ENCODE measurements at regions not wholly inside any gene's neighbourhood (a gene's known extent, or its start where the extent isn't known, plus 50 kb on each side); places are given as distances from the start of the nearest gene placed in this dataset.

DNA sequence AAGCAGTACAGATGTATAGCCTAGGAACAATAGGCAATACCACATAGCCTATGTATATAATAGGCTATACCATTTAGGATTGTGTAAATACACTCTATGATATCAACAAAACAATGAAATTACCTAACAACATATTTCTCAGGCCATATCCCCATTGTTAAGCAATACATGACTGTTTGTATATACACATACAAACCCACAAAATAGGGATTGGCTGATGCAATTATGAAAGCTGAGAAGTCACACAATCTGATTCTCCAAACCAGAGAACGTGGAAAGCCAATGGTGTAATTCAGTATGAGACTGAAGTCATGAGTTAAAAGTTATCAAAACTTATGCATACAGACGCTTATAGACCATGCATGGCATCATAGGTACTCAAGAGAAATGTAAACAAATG, 700.1 kb upstream of the RAG2 start:
- Histone ChIP-seq H3K27me3 (no peaks in the 10 kb centered on the region), H3K27ac (no peak overlapping the region), H3K9me3 (no peaks in the 10 kb centered on the region), H3K4me3 (ENCODE audit: low read depth in 1 of 2, low read length in 1 of 2) (no peak overlapping the region), H3K36me3 (no peaks in the 10 kb centered on the region), H3K4me1 (ENCODE audit: control insufficient read depth in 1 of 2, insufficient read depth in 1 of 2, low read depth in 1 of 2, low read length in 1 of 2) (no peaks in the 10 kb centered on the region)
- TF ChIP-seq, protein P1, sequence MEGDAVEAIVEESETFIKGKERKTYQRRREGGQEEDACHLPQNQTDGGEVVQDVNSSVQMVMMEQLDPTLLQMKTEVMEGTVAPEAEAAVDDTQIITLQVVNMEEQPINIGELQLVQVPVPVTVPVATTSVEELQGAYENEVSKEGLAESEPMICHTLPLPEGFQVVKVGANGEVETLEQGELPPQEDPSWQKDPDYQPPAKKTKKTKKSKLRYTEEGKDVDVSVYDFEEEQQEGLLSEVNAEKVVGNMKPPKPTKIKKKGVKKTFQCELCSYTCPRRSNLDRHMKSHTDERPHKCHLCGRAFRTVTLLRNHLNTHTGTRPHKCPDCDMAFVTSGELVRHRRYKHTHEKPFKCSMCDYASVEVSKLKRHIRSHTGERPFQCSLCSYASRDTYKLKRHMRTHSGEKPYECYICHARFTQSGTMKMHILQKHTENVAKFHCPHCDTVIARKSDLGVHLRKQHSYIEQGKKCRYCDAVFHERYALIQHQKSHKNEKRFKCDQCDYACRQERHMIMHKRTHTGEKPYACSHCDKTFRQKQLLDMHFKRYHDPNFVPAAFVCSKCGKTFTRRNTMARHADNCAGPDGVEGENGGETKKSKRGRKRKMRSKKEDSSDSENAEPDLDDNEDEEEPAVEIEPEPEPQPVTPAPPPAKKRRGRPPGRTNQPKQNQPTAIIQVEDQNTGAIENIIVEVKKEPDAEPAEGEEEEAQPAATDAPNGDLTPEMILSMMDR (IDR thresholded peaks at IDR 0.05) = no peak

DNA sequence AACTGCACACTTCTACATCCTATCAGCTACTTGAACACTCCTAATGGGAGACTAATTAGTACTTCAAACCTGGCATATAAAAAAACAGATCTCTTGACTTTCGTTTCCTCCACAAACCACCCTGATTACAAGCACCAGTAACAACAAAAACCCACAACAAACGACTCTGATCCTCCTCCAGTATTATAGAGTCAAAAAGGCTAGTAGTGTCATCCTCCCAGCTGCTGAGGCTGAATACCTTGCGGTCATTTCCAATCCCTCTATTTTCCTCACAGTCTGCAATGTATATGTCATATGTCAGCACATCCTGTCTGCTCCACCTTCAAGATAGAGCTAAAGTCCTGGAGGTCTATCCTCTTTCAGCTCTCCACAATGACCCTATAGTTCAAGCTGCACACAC, 688.9 kb upstream of the RAG2 start:
- Histone ChIP-seq H3K36me3 (no peaks in the 10 kb centered on the region), H3K4me1 (ENCODE audit: control insufficient read depth in 1 of 2, insufficient read depth in 1 of 2, low read depth in 1 of 2, low read length in 1 of 2) (no peaks in the 10 kb centered on the region), H3K27ac (no peak overlapping the region), H3K9me3 (no peaks in the 10 kb centered on the region), H3K27me3 (no peaks in the 10 kb centered on the region), H3K4me3 (ENCODE audit: low read depth in 1 of 2, low read length in 1 of 2) (no peak overlapping the region)
- TF ChIP-seq, protein P1 (IDR thresholded peaks at IDR 0.05) = no peak

DNA sequence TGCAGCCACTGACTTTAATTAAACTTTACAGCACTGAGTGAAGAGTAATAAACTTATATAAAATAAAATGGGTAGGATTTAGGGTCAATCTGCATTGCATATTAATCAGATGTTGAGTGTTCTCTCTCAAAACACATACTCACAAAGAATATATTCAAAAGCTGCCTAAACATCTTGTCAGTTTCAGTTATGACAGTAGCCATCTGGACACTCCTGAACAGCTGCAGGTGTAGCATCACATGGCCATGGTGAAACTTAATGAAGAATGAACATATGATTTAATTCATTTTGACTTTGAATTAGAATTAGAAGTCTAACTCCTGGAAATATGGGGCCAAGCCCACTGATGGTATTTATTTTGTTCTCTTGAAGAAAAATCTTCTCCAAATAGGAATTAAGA, 684.3 kb upstream of the RAG2 start:
- Histone ChIP-seq H3K36me3 (no peaks in the 10 kb centered on the region), H3K4me1 (ENCODE audit: control insufficient read depth in 1 of 2, insufficient read depth in 1 of 2, low read depth in 1 of 2, low read length in 1 of 2) (no peaks in the 10 kb centered on the region), H3K4me3 (ENCODE audit: low read depth in 1 of 2, low read length in 1 of 2) (no peak overlapping the region), H3K9me3 (no peaks in the 10 kb centered on the region), H3K27me3 (no peaks in the 10 kb centered on the region), H3K27ac (no peak overlapping the region)
- TF ChIP-seq, protein P1 (IDR thresholded peaks at IDR 0.05) = no peak

DNA sequence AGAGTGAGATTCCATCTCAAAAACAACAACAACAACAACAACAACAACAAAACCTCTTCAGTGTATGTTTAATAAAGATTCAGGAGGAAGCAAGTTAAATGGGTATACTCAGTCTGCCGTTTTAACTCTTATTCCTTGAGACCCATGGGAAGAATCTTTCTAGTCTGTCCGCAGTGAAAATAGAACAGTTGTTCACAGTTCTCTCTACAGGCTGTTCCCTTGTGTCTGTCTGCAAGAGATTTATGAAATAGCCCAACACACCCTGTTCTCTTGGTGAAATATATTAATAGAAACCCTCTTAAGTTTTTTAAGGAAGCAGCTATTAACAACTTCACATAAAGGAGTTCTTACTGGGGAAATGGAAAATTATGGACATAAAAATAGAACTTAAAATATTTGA, 682.2 kb upstream of the RAG2 start:
- H3K9me3 ChIP-seq = no peaks in the 10 kb centered on the region
- no peak overlapping the region for H3K27ac ChIP-seq
- H3K4me3 ChIP-seq (ENCODE audit: low read depth in 1 of 2, low read length in 1 of 2) = no peak overlapping the region
- TF ChIP-seq, protein P1 (IDR thresholded peaks at IDR 0.05) = no peak
- no peaks in the 10 kb centered on the region for H3K4me1 ChIP-seq (ENCODE audit: control insufficient read depth in 1 of 2, insufficient read depth in 1 of 2, low read depth in 1 of 2, low read length in 1 of 2)
- H3K27me3 ChIP-seq = no peaks in the 10 kb centered on the region
- H3K36me3 ChIP-seq = no peaks in the 10 kb centered on the region

DNA sequence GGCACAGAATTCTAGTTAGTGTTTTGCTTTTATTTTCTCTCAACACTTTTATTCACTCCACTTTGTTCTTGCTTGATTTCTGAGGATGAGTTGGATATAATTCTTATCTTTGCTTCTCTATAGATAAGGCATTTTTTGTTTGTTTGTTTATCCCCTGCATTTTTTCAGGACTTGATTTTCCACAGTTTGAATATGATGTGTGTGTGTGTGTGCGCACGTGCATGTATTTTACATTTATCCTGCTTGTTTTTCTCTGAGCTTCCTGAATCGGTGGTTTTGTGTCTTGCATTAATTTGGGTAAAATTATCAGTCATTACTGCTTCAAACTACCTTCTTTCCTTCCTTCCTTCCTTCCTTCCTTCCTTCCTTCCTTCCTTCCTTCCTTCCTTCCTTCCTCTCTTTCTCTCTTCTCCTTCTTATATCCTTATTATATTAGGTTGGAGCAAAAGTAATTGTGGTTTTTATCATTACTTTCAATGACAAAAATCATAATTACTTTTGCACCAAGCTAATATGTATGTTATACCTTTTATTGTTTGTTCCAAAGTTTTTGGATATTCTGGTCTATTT, 679.9 kb upstream of the RAG2 start:
- TF ChIP-seq, protein P1 (IDR thresholded peaks at IDR 0.05) = no peak
- H3K27me3 ChIP-seq = no peaks in the 10 kb centered on the region
- no peaks in the 10 kb centered on the region for H3K4me1 ChIP-seq (ENCODE audit: control insufficient read depth in 1 of 2, insufficient read depth in 1 of 2, low read depth in 1 of 2, low read length in 1 of 2)
- H3K9me3 ChIP-seq = no peaks in the 10 kb centered on the region
- no peaks in the 10 kb centered on the region for H3K36me3 ChIP-seq
- no peak overlapping the region for H3K4me3 ChIP-seq (ENCODE audit: low read depth in 1 of 2, low read length in 1 of 2)
- no peak overlapping the region for H3K27ac ChIP-seq

DNA sequence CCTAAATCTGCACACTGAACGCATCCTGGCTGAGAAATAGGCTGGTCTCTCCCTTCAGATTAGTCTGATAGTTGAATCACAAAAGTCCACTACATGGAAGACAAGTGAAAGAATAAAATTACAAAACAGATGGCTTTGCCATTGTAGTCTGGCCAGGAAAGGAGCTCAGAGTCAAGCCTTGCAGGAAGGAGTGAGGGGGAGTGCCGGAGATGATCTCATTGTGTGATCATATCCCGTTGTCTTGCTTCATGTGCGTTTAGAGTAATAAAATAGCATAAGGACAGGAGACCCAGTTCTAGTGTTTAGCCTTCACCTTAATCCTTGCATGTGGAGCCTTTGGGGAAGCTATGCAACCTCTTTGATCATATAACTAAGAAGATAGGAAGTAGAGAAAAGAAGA, 666.7 kb upstream of the RAG2 start:
- Histone ChIP-seq H3K27me3 (no peaks in the 10 kb centered on the region), H3K9me3 (no peaks in the 10 kb centered on the region), H3K36me3 (no peaks in the 10 kb centered on the region), H3K4me3 (ENCODE audit: low read depth in 1 of 2, low read length in 1 of 2) (no peak overlapping the region), H3K4me1 (ENCODE audit: control insufficient read depth in 1 of 2, insufficient read depth in 1 of 2, low read depth in 1 of 2, low read length in 1 of 2) (no peaks in the 10 kb centered on the region), H3K27ac (no peak overlapping the region)
- TF ChIP-seq, protein P1 (IDR thresholded peaks at IDR 0.05) = no peak

Measured in neutrophil (primary cell).